NCI-H187 treated with DMSO at 0.1 percent for 48 hours (cell line): ENCODE measurements at regions not wholly inside any gene's neighbourhood (a gene's known extent, or its start where the extent isn't known, plus 50 kb on each side); places are given as distances from the start of the nearest gene placed in this dataset.

Experiments used
- DNase-seq: peaks from one replicate; lab custom pipeline; 2025; lab: John Stamatoyannopoulos, UW

- DNase-seq, result no peak
Measured at GRCh38 chr3:15952543-15953175, 154.9 kb upstream of the ANKRD28 start.

- no peak for DNase-seq
Measured at GRCh38 chr3:15953841-15954240, 156.1 kb upstream of the ANKRD28 start.

DNA sequence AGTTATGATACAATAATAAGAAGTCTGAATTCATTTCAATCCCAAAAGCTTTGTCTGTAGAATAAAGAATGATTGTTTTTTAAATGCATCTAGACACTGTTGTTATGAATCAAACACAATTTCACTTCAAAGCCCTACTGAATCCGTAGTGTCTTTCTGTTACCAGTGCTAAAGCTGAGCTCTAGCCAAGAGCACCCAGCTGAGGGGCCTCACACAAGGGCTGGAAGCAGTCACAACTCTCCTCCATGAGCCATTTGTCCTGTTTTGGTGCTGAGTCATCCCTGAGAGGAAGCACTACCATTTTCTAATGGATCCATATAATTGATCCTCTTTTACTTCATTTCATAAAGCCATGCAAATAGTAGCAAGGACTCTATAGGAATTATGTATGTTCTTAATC, 158.2 kb upstream of the ANKRD28 start:
- DNase-seq, result no peak

- no peak for DNase-seq
Measured at GRCh38 chr3:15958692-15959433, 161.1 kb upstream of the ANKRD28 start.

- DNase-seq, result no peak
Measured at GRCh38 chr3:15959434-15959811, 161.6 kb upstream of the ANKRD28 start.

DNA sequence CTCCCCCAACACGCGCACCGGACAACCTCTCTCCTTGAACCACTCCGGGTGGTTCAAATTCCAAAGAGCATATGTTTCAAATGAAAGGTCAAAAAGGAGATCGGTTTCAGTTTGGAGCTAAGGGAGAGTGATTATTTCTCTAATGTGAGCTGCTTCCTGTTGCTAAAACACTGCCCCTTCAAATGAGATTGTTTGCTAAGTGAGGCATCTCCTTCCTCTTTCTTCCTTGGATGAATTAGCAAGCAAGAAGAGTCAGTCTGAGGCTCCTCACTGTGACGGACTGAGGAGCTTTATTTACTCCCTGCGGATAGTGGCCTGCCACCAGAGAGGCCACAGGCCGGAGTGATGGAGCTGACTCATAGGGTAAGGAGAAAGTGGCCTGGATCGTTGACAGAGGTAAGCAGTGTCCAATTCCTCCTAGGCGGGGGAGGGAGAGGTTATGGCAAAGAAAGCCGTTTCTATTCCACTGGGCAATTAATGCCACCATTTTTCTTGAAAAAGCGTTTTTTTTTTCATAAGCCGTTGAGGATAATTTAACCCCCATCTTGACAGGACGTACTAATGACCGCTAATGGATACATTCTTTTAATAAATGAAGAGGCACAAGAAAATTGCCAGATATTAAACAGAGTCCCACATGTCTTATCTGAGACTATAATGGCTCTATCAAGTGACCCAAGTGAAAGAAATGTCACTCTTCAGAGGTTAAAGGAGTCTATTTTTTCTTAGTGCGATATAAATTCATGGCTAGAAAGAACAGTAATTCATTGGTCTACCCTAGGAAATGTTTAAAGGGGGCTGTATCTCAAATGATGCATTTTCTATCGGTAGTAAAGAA, 167.0 kb upstream of the ANKRD28 start:
- DNase-seq, result no peak

DNA sequence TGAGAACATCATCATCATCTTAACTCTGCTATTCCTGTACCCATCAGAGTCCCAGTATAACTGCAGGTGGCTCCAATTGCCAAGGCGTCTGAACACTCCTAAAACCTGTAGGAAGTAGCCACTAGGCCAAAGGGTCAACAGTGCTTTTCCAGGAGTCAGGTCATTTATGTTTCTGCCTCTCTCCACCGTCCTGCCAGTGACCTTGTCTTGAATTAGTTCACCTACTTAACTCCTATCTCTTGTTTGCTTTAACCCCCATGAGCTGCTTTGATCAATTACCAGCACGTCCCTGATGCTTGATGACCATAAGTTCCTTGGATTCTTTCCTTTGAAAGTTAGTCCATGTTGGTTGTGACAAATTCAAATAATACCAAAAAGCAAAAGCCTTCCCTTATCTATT, 169.8 kb upstream of the ANKRD28 start:
- DNase-seq, result no peak

DNA sequence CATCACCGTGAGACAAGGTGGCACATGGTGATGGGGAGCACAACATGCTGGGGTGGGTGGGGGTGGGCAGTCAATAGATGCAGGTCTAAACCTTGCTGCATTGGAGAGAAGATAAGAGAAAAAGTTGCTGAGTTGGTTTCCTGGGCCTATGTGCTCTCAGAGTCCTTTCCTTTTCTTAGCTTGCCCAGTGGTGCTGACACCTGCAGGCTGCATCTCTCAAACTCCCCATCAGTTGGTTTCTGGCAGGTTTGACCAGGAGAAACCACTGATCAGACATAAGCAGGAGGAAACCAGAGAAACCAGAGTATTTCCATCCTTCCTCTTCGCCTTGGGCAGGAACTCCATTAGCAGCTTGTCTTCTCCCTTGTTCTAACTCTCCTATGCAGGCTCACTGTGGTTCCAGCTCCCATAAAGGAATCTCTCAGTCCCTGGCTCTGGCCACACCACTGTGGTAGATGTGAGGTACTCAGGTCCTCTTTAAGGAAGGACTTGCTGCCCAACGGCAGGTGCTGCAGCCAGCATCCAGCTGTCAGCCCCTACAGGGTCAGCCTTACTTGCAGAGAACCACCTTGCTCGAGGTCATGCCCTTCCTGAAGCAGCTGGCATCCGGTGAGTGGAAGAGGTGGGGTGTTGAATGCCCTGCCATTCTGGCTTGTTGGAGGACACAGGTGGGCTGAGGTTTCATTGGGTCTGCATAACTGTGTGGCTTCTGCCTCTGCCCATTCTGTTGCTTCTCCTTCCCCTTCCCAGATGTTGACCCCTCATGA, 172.3 kb upstream of the ANKRD28 start:
- no peak for DNase-seq

DNA sequence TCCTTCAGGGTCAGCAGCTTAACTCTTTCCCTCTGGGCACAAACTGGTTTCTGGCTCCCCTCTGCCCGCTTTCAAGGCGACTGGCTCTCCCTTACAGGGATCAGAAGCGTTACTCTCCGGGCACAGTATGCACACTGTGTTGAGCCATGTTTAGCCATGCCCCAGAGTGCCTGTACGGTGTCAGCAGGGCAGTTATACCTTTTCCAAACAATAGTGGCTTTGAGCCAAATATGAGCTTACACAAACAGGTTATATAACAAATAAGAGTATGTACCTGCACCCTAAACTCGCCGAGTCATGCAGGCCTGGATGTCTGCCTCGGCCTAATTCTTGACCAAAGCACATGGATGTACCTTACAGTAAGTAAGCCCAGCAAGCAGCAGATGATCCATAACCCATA, 175.6 kb upstream of the ANKRD28 start:
- no peak for DNase-seq

- no peak for DNase-seq
Measured at GRCh38 chr3:15973940-15974339, 176.2 kb upstream of the ANKRD28 start.

GRCh38 chr3:15974647-15975046, 176.9 kb upstream of the ANKRD28 start:
- no peak for DNase-seq

DNA sequence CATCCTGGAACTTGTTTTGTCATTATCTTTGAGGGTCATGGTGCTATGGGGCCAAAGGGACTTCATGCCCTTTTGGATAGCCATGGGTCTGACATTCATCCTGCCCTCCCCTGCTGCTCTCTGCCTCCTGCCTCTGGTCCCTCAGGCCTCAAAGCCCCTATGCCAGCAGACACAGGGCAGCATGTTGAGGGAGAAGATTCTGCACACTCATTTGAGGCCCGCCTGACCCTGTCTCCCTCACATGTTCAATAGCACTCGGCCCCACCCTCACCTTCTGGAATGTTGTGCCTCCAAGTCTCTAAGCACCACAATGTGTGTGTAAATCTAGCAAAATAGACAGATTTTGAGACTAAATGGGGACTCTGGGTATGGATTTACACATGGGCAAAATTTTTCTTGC, 178.7 kb upstream of the ANKRD28 start:
- DNase-seq, result no peak

GRCh38 chr3:15977090-15977489, 179.3 kb upstream of the ANKRD28 start:
- DNase-seq, result no peak

GRCh38 chr3:15977598-15978232, 179.9 kb upstream of the ANKRD28 start:
- DNase-seq, result no peak

DNA sequence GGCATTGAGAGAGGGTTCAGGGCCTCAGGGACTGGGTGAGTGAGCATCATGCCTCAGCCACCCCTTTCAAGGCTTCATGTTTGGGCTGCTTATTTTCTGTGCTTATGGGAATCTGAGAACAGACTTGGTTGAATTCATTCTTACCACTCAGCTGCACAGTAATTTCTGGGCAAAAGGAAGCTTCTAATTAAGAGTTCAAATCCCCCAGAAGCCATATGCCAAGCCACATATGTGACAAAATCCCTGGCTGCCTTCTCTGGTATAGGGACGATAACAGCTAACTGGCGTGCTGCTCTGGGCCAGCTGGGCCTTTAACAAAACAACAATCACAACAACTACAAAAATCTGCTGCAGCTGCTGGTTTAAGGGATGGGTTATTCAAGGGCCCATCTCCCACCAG, 181.0 kb upstream of the ANKRD28 start:
- no peak for DNase-seq

GRCh38 chr3:15979495-15979894, 181.7 kb upstream of the ANKRD28 start:
- no peak for DNase-seq

- DNase-seq, result no peak
Measured at GRCh38 chr3:15979900-15980299, 182.1 kb upstream of the ANKRD28 start.

DNA sequence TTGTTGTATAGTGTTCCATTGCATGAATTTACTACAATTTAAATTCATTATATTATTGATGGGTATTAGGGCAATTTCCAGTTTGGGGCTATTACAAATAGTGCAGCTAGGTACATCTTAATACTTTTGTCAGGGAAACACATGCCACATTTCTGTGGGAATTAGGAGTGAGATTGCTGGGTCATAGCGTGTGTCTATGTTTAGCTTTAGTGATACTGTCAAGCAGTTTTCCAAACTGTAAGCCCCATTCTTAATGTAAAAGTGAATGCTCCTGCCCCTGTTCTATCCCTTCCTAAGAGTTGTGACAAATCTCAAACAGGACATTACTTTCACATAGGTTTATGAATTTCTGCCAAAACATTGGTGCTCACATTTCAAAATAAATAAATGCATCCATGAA, 184.5 kb upstream of the ANKRD28 start:
- DNase-seq, result no peak

- DNase-seq, result no peak
Measured at GRCh38 chr3:15982667-15983196, 185.0 kb upstream of the ANKRD28 start.

DNA sequence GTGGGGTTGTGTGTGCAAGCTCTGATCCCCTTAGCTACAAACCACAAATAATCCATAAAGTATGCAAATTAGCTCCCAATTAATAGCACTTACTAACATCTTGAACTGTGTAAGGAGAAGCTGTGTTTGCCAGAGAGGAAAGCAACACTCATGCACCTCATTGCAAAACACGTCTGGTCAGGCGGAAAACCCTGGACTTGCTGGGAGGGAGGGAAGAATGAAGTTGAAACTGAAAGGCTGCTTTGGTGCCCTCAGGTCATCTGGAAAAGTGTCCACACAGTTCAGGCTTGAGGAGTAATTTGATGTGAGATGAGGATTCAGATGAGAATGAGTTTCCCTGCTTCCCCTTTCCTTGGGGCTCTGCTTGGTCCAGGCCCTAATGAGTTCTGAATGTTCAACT, 185.5 kb upstream of the ANKRD28 start:
- DNase-seq, result no peak

DNA sequence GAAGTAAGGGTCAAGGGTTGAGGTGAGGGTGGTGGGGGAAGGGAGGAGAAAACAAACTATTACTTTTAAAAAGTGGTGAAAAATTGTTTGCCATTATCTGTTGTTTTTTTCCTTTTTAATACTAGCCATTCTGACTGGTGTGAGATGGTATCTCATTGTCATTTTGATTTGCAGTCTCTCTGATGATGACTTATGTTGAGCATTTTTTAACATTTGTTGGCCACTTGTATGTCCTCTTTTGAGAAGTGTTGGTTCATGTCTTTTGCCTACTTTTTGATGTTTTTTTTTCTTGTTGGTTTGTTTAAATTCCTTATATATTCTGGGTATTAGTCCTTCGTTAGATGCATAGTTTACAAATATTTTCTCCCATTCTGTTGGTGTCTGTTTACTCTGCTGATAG, 185.9 kb upstream of the ANKRD28 start:
- no peak for DNase-seq

- DNase-seq, result no peak
Measured at GRCh38 chr3:15989419-15989818, 185.1 kb upstream of the GALNT15 start.
